HL-60 (cell line): ENCODE measurements at regions not wholly inside any gene's neighbourhood (a gene's known extent, or its start where the extent isn't known, plus 50 kb on each side); places are given as distances from the start of the nearest gene placed in this dataset.

Experiments
- GABPA ChIP-seq: IDR thresholded peaks from 2 replicates; pipeline ENCODE4 v1.6.1; 2012; ENCODE audit warnings: low read depth
- POLR2AphosphoS5 ChIP-seq: IDR thresholded peaks from 2 replicates; pipeline ENCODE4 v1.6.1; 2012; ENCODE audit warnings: low read depth
- TF ChIP-seq, protein P1 (sequence below): IDR thresholded peaks from one replicate; pipeline ENCODE4 v1.5.1; 2011; ENCODE audit warnings: low read length, control low read depth, inconsistent platforms; ENCODE audit not compliant: insufficient read depth

DNA sequence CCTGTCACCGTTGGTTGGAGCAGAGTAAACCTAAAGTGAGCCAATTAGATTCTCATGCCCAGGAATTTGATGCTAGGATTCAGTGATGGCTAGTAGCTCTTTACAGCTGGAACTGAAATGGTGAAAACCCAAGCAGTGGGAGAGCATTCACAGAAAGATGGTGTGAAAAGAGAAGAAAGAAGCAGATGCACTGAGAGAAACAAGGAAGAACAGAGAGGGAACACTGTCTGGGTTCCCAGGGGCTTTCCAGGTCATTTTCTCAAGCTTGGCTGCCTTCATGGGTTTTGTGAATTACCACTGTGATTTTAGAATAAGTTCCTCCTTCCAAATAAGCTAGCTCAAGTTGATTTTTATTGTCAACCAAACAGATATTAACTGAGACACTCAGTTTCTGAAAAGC, 104.1 kb upstream of the AKIRIN2 start:
- TF ChIP-seq, protein P1, sequence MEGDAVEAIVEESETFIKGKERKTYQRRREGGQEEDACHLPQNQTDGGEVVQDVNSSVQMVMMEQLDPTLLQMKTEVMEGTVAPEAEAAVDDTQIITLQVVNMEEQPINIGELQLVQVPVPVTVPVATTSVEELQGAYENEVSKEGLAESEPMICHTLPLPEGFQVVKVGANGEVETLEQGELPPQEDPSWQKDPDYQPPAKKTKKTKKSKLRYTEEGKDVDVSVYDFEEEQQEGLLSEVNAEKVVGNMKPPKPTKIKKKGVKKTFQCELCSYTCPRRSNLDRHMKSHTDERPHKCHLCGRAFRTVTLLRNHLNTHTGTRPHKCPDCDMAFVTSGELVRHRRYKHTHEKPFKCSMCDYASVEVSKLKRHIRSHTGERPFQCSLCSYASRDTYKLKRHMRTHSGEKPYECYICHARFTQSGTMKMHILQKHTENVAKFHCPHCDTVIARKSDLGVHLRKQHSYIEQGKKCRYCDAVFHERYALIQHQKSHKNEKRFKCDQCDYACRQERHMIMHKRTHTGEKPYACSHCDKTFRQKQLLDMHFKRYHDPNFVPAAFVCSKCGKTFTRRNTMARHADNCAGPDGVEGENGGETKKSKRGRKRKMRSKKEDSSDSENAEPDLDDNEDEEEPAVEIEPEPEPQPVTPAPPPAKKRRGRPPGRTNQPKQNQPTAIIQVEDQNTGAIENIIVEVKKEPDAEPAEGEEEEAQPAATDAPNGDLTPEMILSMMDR, result no peak
- TF ChIP-seq POLR2AphosphoS5, result no peak
- no peak for TF ChIP-seq GABPA
